Osteoblast (primary cell): ENCODE measurements at regions not wholly inside any gene's neighbourhood (a gene's known extent, or its start where the extent isn't known, plus 50 kb on each side); places are given as distances from the start of the nearest gene placed in this dataset.
A peak's percentile ranks its signal among the peaks of the same experiment; 100 is the strongest.

ENCODE experiments used
- DNase-seq: peaks from one replicate; pipeline ENCODE4 v3.0.0; 2011; ENCODE audit warnings: low spot score, mixed read lengths; ENCODE audit not compliant: insufficient read length; ENCODE audit errors: missing footprints
- H2AFZ ChIP-seq: 2 replicates; pipeline ENCODE4 v1.6.0; 2011; ENCODE audit warnings: mild to moderate bottlenecking, low read length
- H3K27ac ChIP-seq: 2 replicates; pipeline ENCODE4 v1.5.1; 2011; ENCODE audit warnings: mild to moderate bottlenecking, low read depth, low read length, moderate library complexity
- H3K27me3 ChIP-seq: 2 replicates; pipeline ENCODE4 v1.6.0; 2012; ENCODE audit warnings: mild to moderate bottlenecking, control low read depth, inconsistent platforms, low read length, moderate library complexity; ENCODE audit not compliant: insufficient read depth
- H3K36me3 ChIP-seq: 2 replicates; pipeline ENCODE4 v1.5.1; 2011; ENCODE audit warnings: mild to moderate bottlenecking, low read length, control low read depth, moderate library complexity; ENCODE audit not compliant: insufficient read depth
- H3K4me1 ChIP-seq: 2 replicates; pipeline ENCODE4 v1.5.1; 2011; ENCODE audit warnings: mild to moderate bottlenecking, low read length, control low read depth, moderate library complexity; ENCODE audit not compliant: insufficient read depth
- H3K4me2 ChIP-seq: 2 replicates; pipeline ENCODE4 v1.6.0; 2011; ENCODE audit warnings: mild to moderate bottlenecking, low read length; ENCODE audit not compliant: insufficient read depth
- H3K4me3 ChIP-seq: fragments of 200-600 bp; sonication (generic); 3 replicates; pipeline ENCODE4 v1.5.1; 2012; ENCODE audit warnings: mild to moderate bottlenecking, low read length, inconsistent platforms; ENCODE audit not compliant: insufficient read depth
- H3K79me2 ChIP-seq: 2 replicates; pipeline ENCODE4 v1.6.0; 2012; ENCODE audit warnings: mild to moderate bottlenecking, low read length, control low read depth, inconsistent platforms; ENCODE audit not compliant: insufficient read depth
- H3K9me3 ChIP-seq: 2 replicates; pipeline ENCODE4 v1.5.1; 2011; ENCODE audit warnings: low read depth, low read length, control low read depth
- H4K20me1 ChIP-seq: 2 replicates; pipeline ENCODE4 v1.6.0; 2012; ENCODE audit warnings: mild to moderate bottlenecking, low read length, control low read depth; ENCODE audit not compliant: insufficient read depth
- TF ChIP-seq, protein P1 (sequence below): IDR thresholded peaks from 2 replicates; pipeline ENCODE4 v1.5.1; 2011; ENCODE audit warnings: mild to moderate bottlenecking, low read depth, low read length, moderate library complexity; ENCODE audit errors: extremely low read depth

DNA sequence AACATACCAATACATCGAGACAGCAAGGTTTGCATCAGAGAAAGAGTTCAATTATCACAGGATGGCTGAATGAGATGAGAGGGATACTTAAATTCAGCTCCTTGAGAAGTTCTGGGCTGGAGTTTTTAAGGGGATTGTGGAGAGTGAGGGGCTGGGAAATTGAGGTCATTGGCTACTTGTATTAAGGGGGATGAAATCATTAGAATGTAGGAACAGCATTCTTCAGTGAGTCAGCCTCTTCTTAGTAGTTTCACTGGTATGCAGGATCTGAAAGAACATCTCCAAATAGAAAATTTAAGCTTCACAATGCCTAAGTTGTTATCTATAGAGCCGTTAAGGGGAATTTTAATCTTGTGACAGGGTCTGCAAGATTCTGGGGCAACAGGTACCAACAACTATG, 211.6 kb upstream of the TAPT1 start:
- Histone ChIP-seq H3K9me3 (peaks cover 6% of the 10 kb centered on the region), H3K4me3 (no peak overlapping the region), H3K27ac (no peak overlapping the region), H3K27me3 (peaks cover 13% of the 10 kb centered on the region), H3K36me3 (no peaks in the 10 kb centered on the region), H3K4me1 (peaks cover 20% of the 10 kb centered on the region), H4K20me1 (no peaks in the 10 kb centered on the region), H3K79me2 (no peaks in the 10 kb centered on the region), H3K4me2 (peak overlapping the region; percentile 44), H2AFZ (no peak overlapping the region)
- TF ChIP-seq, protein P1, sequence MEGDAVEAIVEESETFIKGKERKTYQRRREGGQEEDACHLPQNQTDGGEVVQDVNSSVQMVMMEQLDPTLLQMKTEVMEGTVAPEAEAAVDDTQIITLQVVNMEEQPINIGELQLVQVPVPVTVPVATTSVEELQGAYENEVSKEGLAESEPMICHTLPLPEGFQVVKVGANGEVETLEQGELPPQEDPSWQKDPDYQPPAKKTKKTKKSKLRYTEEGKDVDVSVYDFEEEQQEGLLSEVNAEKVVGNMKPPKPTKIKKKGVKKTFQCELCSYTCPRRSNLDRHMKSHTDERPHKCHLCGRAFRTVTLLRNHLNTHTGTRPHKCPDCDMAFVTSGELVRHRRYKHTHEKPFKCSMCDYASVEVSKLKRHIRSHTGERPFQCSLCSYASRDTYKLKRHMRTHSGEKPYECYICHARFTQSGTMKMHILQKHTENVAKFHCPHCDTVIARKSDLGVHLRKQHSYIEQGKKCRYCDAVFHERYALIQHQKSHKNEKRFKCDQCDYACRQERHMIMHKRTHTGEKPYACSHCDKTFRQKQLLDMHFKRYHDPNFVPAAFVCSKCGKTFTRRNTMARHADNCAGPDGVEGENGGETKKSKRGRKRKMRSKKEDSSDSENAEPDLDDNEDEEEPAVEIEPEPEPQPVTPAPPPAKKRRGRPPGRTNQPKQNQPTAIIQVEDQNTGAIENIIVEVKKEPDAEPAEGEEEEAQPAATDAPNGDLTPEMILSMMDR, result no peak
- no peak for DNase-seq

DNA sequence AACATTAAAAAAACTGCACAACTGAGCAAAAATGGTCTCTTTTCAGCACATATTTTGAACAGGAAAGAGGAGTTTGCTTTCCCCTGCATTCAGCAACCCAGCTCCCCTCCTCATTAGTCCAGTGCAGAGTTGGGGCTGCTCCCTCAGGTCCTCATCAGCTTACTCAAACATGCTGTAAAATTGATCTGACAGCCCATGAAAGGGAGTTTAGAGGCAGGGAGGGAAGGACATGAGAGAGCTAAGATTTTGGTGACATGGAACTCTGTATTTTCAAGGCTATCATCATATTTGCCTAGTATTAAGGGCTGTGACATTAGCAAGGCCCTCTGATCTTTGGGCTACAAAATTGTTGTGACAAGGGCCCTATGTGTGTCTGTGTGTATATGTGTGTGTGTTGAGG, 205.6 kb upstream of the TAPT1 start:
- H3K27ac ChIP-seq, result no peak overlapping the region
- H2AFZ ChIP-seq, result no peak overlapping the region
- no peaks in the 10 kb centered on the region for H3K4me1 ChIP-seq
- DNase-seq, result no peak
- H3K79me2 ChIP-seq, result no peaks in the 10 kb centered on the region
- no peak overlapping the region for H3K4me3 ChIP-seq
- peaks cover 11% of the 10 kb centered on the region for H3K27me3 ChIP-seq
- TF ChIP-seq, protein P1, result no peak
- H3K36me3 ChIP-seq, result no peaks in the 10 kb centered on the region
- H3K9me3 ChIP-seq, result no peaks in the 10 kb centered on the region
- no peaks in the 10 kb centered on the region for H4K20me1 ChIP-seq
- no peak overlapping the region for H3K4me2 ChIP-seq

DNA sequence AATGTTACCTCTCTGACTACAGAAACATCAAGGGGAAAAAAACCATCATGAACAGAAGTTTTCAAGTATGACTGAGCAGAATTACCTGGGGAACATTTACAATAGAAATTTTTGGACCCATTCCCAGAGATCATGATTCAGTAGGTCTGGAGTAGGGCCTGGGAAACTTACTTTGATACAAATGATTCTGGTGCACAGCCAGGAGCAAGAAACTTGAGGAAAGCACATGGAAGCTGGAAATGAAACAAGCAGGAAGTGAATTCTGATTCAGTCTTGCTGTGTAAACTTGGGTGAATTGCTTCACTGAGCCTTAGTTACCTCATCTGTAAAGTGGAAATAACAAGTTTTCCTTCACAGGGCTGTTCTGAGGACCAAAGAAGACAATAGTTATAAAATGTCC, 192.5 kb upstream of the TAPT1 start:
- H3K27ac ChIP-seq, result no peak overlapping the region
- no peak for DNase-seq
- TF ChIP-seq, protein P1, result no peak
- H3K79me2 ChIP-seq, result no peaks in the 10 kb centered on the region
- H3K36me3 ChIP-seq, result no peaks in the 10 kb centered on the region
- H3K9me3 ChIP-seq, result peaks cover 4% of the 10 kb centered on the region
- H4K20me1 ChIP-seq, result no peaks in the 10 kb centered on the region
- H3K4me2 ChIP-seq, result no peak overlapping the region
- H3K4me1 ChIP-seq, result no peaks in the 10 kb centered on the region
- H3K4me3 ChIP-seq, result no peak overlapping the region
- H3K27me3 ChIP-seq, result peaks cover 8% of the 10 kb centered on the region
- no peak overlapping the region for H2AFZ ChIP-seq

DNA sequence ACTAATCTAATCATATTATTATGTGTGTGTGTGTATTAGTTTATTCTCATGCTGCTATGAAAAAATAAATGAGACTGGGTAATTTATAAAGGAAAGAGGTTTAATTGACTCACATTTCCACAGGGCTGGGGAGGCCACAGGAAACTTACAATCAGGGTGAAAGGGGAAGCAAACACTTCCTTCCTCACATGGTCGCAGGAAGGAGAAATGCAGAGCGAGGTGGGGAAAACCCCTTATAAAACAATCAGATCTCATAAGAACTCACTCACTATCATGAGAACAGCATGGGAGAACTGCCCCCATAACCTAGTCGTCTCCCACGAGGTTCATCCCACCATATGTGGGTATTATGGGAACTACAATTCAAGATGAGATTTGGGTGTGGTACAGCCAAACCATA, 190.9 kb upstream of the TAPT1 start:
- Histone ChIP-seq H3K9me3 (peaks cover 4% of the 10 kb centered on the region), H3K27me3 (peaks cover 9% of the 10 kb centered on the region), H3K4me2 (no peak overlapping the region), H3K79me2 (no peaks in the 10 kb centered on the region), H2AFZ (no peak overlapping the region), H3K36me3 (no peaks in the 10 kb centered on the region), H4K20me1 (no peaks in the 10 kb centered on the region), H3K4me1 (no peaks in the 10 kb centered on the region), H3K27ac (no peak overlapping the region), H3K4me3 (no peak overlapping the region)
- no peak for DNase-seq
- TF ChIP-seq, protein P1, result no peak
